Transverse colon (tissue), 4 donors: ENCODE measurements at regions not wholly inside any gene's neighbourhood (a gene's known extent, or its start where the extent isn't known, plus 50 kb on each side); places are given as distances from the start of the nearest gene placed in this dataset.
"Not testable (repeated sequence)": the region's sequence is repeated elsewhere in the genome, so short reads cannot be mapped to it uniquely, and the experiment has no call there.

Experiments used
- DNase-seq: peaks from one replicate; pipeline ENCODE4 v3.0.0-alpha.2; 2019
- H3K27ac ChIP-seq, 4 donors: fragments of 200-600 bp; sonication (generic); 2 replicates each; pipeline ENCODE4 v1.5.1; 2016 to 2018; ENCODE audit warnings: inconsistent platforms in 4 of 4
- H3K27me3 ChIP-seq: fragments of 200-600 bp; sonication (generic); 2 replicates; pipeline ENCODE4 v1.5.1; 2017; ENCODE audit warnings: inconsistent platforms
- H3K36me3 ChIP-seq, 4 donors: fragments of 200-600 bp; sonication (generic); 2 replicates each; pipeline ENCODE4 v1.5.1; 2017 to 2019; ENCODE audit warnings: inconsistent platforms in 4 of 4
- H3K4me1 ChIP-seq, 4 donors: fragments of 200-600 bp; sonication (generic); 2 replicates each; pipeline ENCODE4 v1.5.1; 2017 to 2020; ENCODE audit warnings: inconsistent platforms in 4 of 4
- H3K4me3 ChIP-seq, 4 donors: fragments of 200-600 bp; sonication (generic); 1 replicate in 1 of 4; 2 replicates in 3 of 4; pipeline versions ENCODE4 v1.5.1 to v1.6.1; 2017 to 2019; ENCODE audit warnings: inconsistent platforms in 4 of 4
- H3K9me3 ChIP-seq, 2 donors: fragments of 200-600 bp; sonication (generic); 2 replicates each; pipeline ENCODE4 v1.5.1; 2017 to 2019; ENCODE audit warnings: inconsistent platforms in 2 of 2
- CTCF ChIP-seq, 5 experiments: fragments of 200-600 bp in 3 of 5; fragments of 450-650 bp in 2 of 5; sonication (generic) in 3 of 5; IDR thresholded peaks; 1 replicate in 2 of 5; 2 replicates in 3 of 5; pipeline ENCODE4 v1.5.1; 2016 to 2017; ENCODE audit warnings: antibody characterized with exemption in 5 of 5, inconsistent platforms in 3 of 5, mild to moderate bottlenecking in 2 of 5, moderate library complexity in 1 of 5
- EP300 ChIP-seq: sonication (generic); formaldehyde crosslinking; IDR thresholded peaks from one replicate; pipeline ENCODE4 v1.6.1; 2017; ENCODE audit warnings: antibody characterized with exemption, low read depth
- POLR2A ChIP-seq: fragments of 450-650 bp; IDR thresholded peaks from one replicate; pipeline ENCODE4 v1.6.1; 2016; ENCODE audit warnings: antibody characterized with exemption, mild to moderate bottlenecking, moderate library complexity
- POLR2AphosphoS5 ChIP-seq, 3 donors: sonication (generic); formaldehyde crosslinking; IDR thresholded peaks; one replicate each; pipeline ENCODE4 v1.6.1; 2016; ENCODE audit warnings: antibody characterized with exemption in 3 of 3
- WGBS, 2 donors: methylation state at CpG; one replicate each; pipeline ENCODE4 v1.1.5; 2018; ENCODE audit warnings: low coverage in 1 of 2; 5-methylcytosine and 5-hydroxymethylcytosine counted together
- in situ Hi-C, 4 donors: fragments of 200-750 bp; cut with MboI; loops; one replicate each; pipeline versions ENCODE4 v1.15.0 to v1.15.1; 2017; ENCODE audit warnings: low sequenced_read_pairs in 3 of 4, low pct_ligation_motif_present in 1 of 4, low pct_unique_long_range_greater_than_20kb in 1 of 4
- intact Hi-C: fragments of 100-400 bp; cut with DNase I; formaldehyde crosslinking; loops from one replicate; pipeline ENCODE4 v1.15.1; 2023; ENCODE audit warnings: low total_unique reads

DNA sequence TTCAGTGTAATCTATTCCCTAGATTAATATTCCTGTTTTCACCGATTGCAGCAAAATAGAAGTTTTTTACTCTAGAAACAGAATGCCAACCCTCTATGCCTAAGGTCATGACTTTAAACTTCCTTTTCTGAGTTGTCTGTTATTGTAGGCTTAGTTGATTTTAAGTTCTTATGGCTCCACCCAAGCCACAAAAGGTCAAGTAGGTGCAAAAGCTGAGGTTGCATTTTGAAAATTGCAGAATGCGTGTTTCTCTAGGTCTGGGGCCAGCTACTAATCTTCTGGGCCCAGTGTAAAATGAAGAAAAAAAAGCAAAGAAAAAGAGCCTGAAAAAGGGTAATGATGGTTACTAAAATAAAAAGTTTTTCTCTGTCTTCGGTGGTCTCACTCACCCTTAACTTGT is 635.7 kb upstream of the FAM98A start:
- intact Hi-C loops: no loop called here
- no peak overlapping the region for H3K27ac ChIP-seq
- no peaks in the 10 kb centered on the region for H3K27me3 ChIP-seq
- no peak for TF ChIP-seq POLR2A
- no peak for TF ChIP-seq EP300
- no peak for TF ChIP-seq POLR2AphosphoS5 (IDR thresholded peaks at IDR 0.05)
- TF ChIP-seq CTCF (IDR thresholded peaks at IDR 0.05): no peak
- no peaks in the 10 kb centered on the region for H3K9me3 ChIP-seq
- WGBS, 2 donors: 79 to 86% methylated on average over 3 of the region's 3 CpGs
- H3K4me1 ChIP-seq: no peaks in the 10 kb centered on the region
- no peaks in the 10 kb centered on the region for H3K36me3 ChIP-seq
- in situ Hi-C loops: no loop called here
- no peak for DNase-seq
- H3K4me3 ChIP-seq: no peak overlapping the region

DNA sequence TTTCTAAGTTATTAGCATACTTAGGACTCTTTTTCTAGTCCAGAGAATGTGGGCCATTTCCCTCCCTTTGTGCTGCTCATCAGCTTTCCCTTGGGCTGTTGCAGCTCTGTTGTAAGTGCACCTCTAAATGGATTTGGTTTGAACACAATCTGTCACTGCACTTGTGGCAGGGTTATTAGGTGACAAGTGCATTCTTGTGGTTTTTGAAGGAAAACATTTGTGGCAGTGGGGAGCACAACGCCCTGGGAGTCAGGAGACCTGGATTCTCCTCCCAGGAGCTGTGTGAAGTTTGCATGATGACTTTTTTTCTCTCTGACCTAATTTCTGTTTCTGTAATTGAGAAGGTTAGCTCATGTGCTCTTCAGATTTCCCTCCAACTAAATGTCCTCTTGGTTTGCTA is 630.9 kb upstream of the FAM98A start:
- no peaks in the 10 kb centered on the region for H3K27me3 ChIP-seq
- no peak overlapping the region for H3K4me3 ChIP-seq
- no peak overlapping the region for H3K27ac ChIP-seq
- WGBS, 2 donors: 55 to 60% methylated on average over 1 of the region's 1 CpG
- H3K4me1 ChIP-seq: peaks cover 0 to 2% (median 0%) of the 10 kb centered on the region in 4 donors
- in situ Hi-C loops (no loop called here), intact Hi-C loops (no loop called here)
- no peak for TF ChIP-seq POLR2A
- TF ChIP-seq CTCF (IDR thresholded peaks at IDR 0.05): no peak
- TF ChIP-seq EP300: no peak
- no peak for TF ChIP-seq POLR2AphosphoS5 (IDR thresholded peaks at IDR 0.05)
- no peak for DNase-seq
- no peaks in the 10 kb centered on the region for H3K9me3 ChIP-seq
- no peaks in the 10 kb centered on the region for H3K36me3 ChIP-seq

DNA sequence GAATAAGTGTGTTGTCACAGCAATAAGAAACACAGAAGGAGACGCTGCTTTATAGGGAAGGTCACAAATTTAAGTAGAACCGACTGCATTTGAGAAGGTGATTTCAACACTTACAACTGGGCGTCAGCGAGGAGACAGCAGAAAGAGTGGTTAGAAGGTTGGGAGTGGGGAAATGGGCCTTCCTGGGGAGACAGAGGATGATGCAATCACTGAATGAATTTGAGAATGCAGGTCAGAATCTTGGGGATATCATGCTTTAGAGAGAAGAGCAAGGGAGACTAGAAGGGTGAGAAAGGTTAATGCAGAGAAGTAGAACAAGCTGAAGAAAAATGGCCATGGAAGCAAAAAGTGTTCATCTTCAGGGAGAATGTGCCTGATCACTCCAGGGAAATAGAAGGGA is 616.1 kb upstream of the FAM98A start:
- H3K27ac ChIP-seq: no peak overlapping the region
- H3K4me3 ChIP-seq: no peak overlapping the region
- no peaks in the 10 kb centered on the region for H3K4me1 ChIP-seq
- intact Hi-C loops: no loop called here
- in situ Hi-C loops: no loop called here
- H3K9me3 ChIP-seq: peaks cover 0 to 11% of the 10 kb centered on the region in 2 donors
- WGBS, 2 donors: 87 to 88% methylated on average over 4 of the region's 4 CpGs
- no peak for DNase-seq
- H3K27me3 ChIP-seq: no peaks in the 10 kb centered on the region
- TF ChIP-seq POLR2AphosphoS5 (IDR thresholded peaks at IDR 0.05) (no peak), CTCF (IDR thresholded peaks at IDR 0.05) (no peak), POLR2A (no peak), EP300 (no peak)
- no peaks in the 10 kb centered on the region for H3K36me3 ChIP-seq

DNA sequence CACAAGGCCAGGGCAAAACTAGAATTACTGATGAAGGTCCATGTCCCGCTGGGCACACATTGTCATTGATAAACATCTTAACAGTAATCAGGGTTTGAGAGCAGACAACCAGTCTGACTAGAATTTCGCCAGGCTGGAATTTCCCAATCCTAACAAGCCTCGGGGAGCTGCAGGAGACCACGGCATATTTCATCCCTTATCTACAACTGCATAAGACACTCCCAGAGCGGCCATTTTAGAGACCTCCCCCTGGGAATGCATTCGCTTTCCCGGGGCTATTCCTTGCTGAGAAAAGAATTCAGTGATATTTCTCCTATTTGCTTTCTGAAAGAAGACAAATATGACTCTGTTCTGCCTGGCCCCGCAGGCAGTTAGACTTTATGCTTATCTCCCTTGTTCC is 611.3 kb upstream of the FAM98A start:
- H3K4me3 ChIP-seq, H3K27ac ChIP-seq, H3K27me3 ChIP-seq, H3K36me3 ChIP-seq, DNase-seq, in situ Hi-C loops, H3K4me1 ChIP-seq, intact Hi-C loops: not testable (repeated sequence)
- 78 to 83% methylated on average over 4 to 8 of the region's 8 CpGs for WGBS, 2 donors
- H3K9me3 ChIP-seq: peaks cover 8 to 18% of the 10 kb centered on the region in 2 donors

DNA sequence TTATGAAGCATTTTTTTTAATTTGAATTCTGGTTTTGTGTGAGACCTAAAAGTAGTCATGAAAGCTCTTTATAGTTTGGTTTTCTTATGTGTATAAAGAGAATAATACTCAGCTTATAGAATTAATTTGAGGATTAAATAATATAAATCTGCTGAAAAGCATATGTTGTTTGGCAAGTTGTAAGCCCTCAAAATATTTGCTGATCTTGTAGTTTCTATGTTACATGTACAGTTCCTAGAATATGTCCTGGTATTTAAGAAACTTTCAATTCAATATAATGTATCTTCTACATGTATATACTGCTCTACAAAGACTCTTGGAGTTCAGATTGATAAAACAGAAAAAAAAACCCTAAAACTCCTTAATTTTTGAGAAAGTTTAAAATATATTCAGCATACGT is 605.5 kb upstream of the FAM98A start:
- TF ChIP-seq EP300 (no peak), CTCF (IDR thresholded peaks at IDR 0.05) (no peak), POLR2A (no peak), POLR2AphosphoS5 (IDR thresholded peaks at IDR 0.05) (no peak)
- in situ Hi-C loops (no loop called here), intact Hi-C loops (no loop called here)
- no peak for DNase-seq
- H3K27ac ChIP-seq: no peak overlapping the region
- H3K36me3 ChIP-seq: no peaks in the 10 kb centered on the region
- no peaks in the 10 kb centered on the region for H3K4me1 ChIP-seq
- no peaks in the 10 kb centered on the region for H3K27me3 ChIP-seq
- 89 to 92% methylated on average over 1 of the region's 1 CpG for WGBS, 2 donors
- H3K4me3 ChIP-seq: no peak overlapping the region
- H3K9me3 ChIP-seq: peaks cover under 1 to 3% of the 10 kb centered on the region in 2 donors
